AG08395 (cell line): ENCODE measurements at regions not wholly inside any gene's neighbourhood (a gene's known extent, or its start where the extent isn't known, plus 50 kb on each side); places are given as distances from the start of the nearest gene placed in this dataset.
A peak's percentile ranks its signal among the peaks of the same experiment; 100 is the strongest.

Experiments used
- DNase-seq: peaks from one replicate; pipeline ENCODE4 v3.0.0; 2012; ENCODE audit warnings: mixed read lengths, low spot score

GRCh38 chr17:77429969-77430752 is 289.4 kb downstream of the SEC14L1 start:
- DNase-seq, result peak; percentile 95

GRCh38 chr17:77432034-77432661 is 291.4 kb downstream of the SEC14L1 start:
- DNase-seq, result no peak

- DNase-seq, result no peak
These were observed 292.0 kb downstream of the SEC14L1 start for GRCh38 chr17:77432742-77433141.

- peak; percentile 61 for DNase-seq
These were observed 292.8 kb downstream of the SEC14L1 start for GRCh38 chr17:77433385-77434135.

GRCh38 chr17:77434136-77435114 is 293.7 kb downstream of the SEC14L1 start:
- DNase-seq, result no peak

GRCh38 chr17:77435272-77436057 is 294.7 kb downstream of the SEC14L1 start:
- DNase-seq, result no peak

GRCh38 chr17:77436058-77436442 is 295.3 kb downstream of the SEC14L1 start:
- DNase-seq, result no peak

- no peak for DNase-seq
These were observed 295.7 kb downstream of the SEC14L1 start for GRCh38 chr17:77436481-77436880.

- peak; percentile 42 for DNase-seq
These were observed 296.2 kb downstream of the SEC14L1 start for GRCh38 chr17:77437017-77437416.

- no peak for DNase-seq
These were observed 297.0 kb downstream of the SEC14L1 start for GRCh38 chr17:77437747-77438146.

GRCh38 chr17:77438241-77439188 is 297.7 kb downstream of the SEC14L1 start:
- DNase-seq, result no peak

GRCh38 chr17:77439189-77440018 is 298.6 kb downstream of the SEC14L1 start:
- DNase-seq, result peak; percentile 40

GRCh38 chr17:77440560-77440981 is 299.8 kb downstream of the SEC14L1 start:
- DNase-seq, result no peak

GRCh38 chr17:77441130-77441920 is 300.6 kb downstream of the SEC14L1 start:
- no peak for DNase-seq

- DNase-seq, result no peak
These were observed 301.2 kb downstream of the SEC14L1 start for GRCh38 chr17:77441940-77442339.

- no peak for DNase-seq
These were observed 302.4 kb downstream of the SEC14L1 start for GRCh38 chr17:77442976-77443747.

GRCh38 chr17:77443748-77444260 is 303.0 kb downstream of the SEC14L1 start:
- DNase-seq, result no peak
